ENCODE measurements at regions not wholly inside any gene's neighbourhood (a gene's known extent, or its start where the extent isn't known, plus 50 kb on each side); places are given as distances from the start of the nearest gene placed in this dataset.

GRCh38 chr4:40685300-40685699 lies 55.6 kb upstream of the RBM47 start (continued):
- TF ChIP-seq REST (IDR thresholded peaks at IDR 0.05; ENCODE audit: borderline replicate concordance) (no peak), REST (CRISPR knock-in tag; IDR thresholded peaks at IDR 0.05; ENCODE audit: low read depth) (no peak), ZNF655 (CRISPR knock-in tag; IDR thresholded peaks at IDR 0.05) (no peak), SRSF1 (IDR thresholded peaks at IDR 0.05; ENCODE audit: low read depth, low read length) (no peak)

Measured in K562 (cell line).